ENCODE measurements at regions not wholly inside any gene's neighbourhood (a gene's known extent, or its start where the extent isn't known, plus 50 kb on each side); places are given as distances from the start of the nearest gene placed in this dataset.
"Not testable (repeated sequence)": the region's sequence is repeated elsewhere in the genome, so short reads cannot be mapped to it uniquely, and the experiment has no call there.

- Mint-ChIP-seq H3K4me3 (no peak overlapping the region), H3K36me3 (peaks cover 0 to under 1% (median 0%) of the 10 kb centered on the region in 3 donors), H3K27ac (no peak overlapping the region), H3K9me3 (peaks cover 0 to 2% (median 0%) of the 10 kb centered on the region in 6 donors), H3K4me1 (peaks cover 24 to 28% of the 10 kb centered on the region in 2 donors), H3K27me3 (ENCODE audit: low read depth in 3 of 3) (peaks cover 2 to 7% (median 6%) of the 10 kb centered on the region in 3 donors)
- DNase-seq: no peak
Observed at GRCh38 chr15:22240986-22241385, 160.7 kb downstream of the OR4M2 start.

GRCh38 chr15:22241451-22241850 lies 161.1 kb downstream of the OR4M2 start:
- no peak overlapping the region for H3K4me3 Mint-ChIP-seq
- DNase-seq: no peak

GRCh38 chr15:22242311-22242710 lies 162.0 kb downstream of the OR4M2 start:
- H3K36me3 Mint-ChIP-seq; DNase-seq; H3K4me3 Mint-ChIP-seq; H3K27me3 Mint-ChIP-seq (ENCODE audit: low read depth in 3 of 3); H3K9me3 Mint-ChIP-seq; H3K27ac Mint-ChIP-seq: not testable (repeated sequence)
- peaks cover 26 to 28% of the 10 kb centered on the region in 2 donors for H3K4me1 Mint-ChIP-seq

More at GRCh38 chr15:22241451-22241850, 161.1 kb downstream of the OR4M2 start:
- peaks cover 0 to 5% (median 3%) of the 10 kb centered on the region in 3 donors for H3K36me3 Mint-ChIP-seq
- H3K27me3 Mint-ChIP-seq (ENCODE audit: low read depth in 3 of 3): peaks cover 2 to 7% (median 4%) of the 10 kb centered on the region in 3 donors
- no peak overlapping the region for H3K27ac Mint-ChIP-seq
- peaks cover 0 to 2% (median 0%) of the 10 kb centered on the region in 6 donors for H3K9me3 Mint-ChIP-seq
- H3K4me1 Mint-ChIP-seq: peaks cover 26 to 28% of the 10 kb centered on the region in 2 donors

GRCh38 chr15:22243440-22244130 lies 163.3 kb downstream of the OR4M2 start:
- H3K27me3 Mint-ChIP-seq (ENCODE audit: low read depth in 3 of 3): peaks cover 0 to 4% (median 2%) of the 10 kb centered on the region in 3 donors
- peak overlapping the region in 2 of 6 donors; percentile 0 to 3 for H3K27ac Mint-ChIP-seq
- peaks cover 18 to 20% of the 10 kb centered on the region in 2 donors for H3K4me1 Mint-ChIP-seq
- DNase-seq: no peak
- H3K36me3 Mint-ChIP-seq: peaks cover 0 to 8% (median 6%) of the 10 kb centered on the region in 3 donors
- peaks cover 0 to 2% (median 0%) of the 10 kb centered on the region in 6 donors for H3K9me3 Mint-ChIP-seq
- no peak overlapping the region for H3K4me3 Mint-ChIP-seq

GRCh38 chr15:22249511-22249910 lies 169.2 kb downstream of the OR4M2 start:
- not testable (repeated sequence) for H3K27ac Mint-ChIP-seq; H3K36me3 Mint-ChIP-seq; DNase-seq; H3K27me3 Mint-ChIP-seq (ENCODE audit: low read depth in 3 of 3); H3K4me3 Mint-ChIP-seq; H3K9me3 Mint-ChIP-seq
- peaks cover 38 to 44% of the 10 kb centered on the region in 2 donors for H3K4me1 Mint-ChIP-seq

- not testable (repeated sequence) for H3K36me3 Mint-ChIP-seq, H3K4me3 Mint-ChIP-seq, DNase-seq, H3K9me3 Mint-ChIP-seq
- peaks cover 50 to 55% of the 10 kb centered on the region in 2 donors for H3K4me1 Mint-ChIP-seq
- peaks cover 4 to 16% (median 5%) of the 10 kb centered on the region in 3 donors for H3K27me3 Mint-ChIP-seq (ENCODE audit: low read depth in 3 of 3)
- H3K27ac Mint-ChIP-seq: peak overlapping the region in 4 of 6 donors; percentile 2 to 69 (median 50)
Observed at GRCh38 chr15:22250501-22251290, 170.4 kb downstream of the OR4M2 start.

GRCh38 chr15:22251422-22251821 lies 171.1 kb downstream of the OR4M2 start:
- H3K27ac Mint-ChIP-seq: peak overlapping the region; percentile 0 to 63 (median 10)
- no peaks in the 10 kb centered on the region for H3K9me3 Mint-ChIP-seq
- DNase-seq: no peak
- peaks cover 5 to 16% (median 6%) of the 10 kb centered on the region in 3 donors for H3K27me3 Mint-ChIP-seq (ENCODE audit: low read depth in 3 of 3)
- H3K36me3 Mint-ChIP-seq: peaks cover 0 to 5% (median 1%) of the 10 kb centered on the region in 3 donors
- peaks cover 56 to 61% of the 10 kb centered on the region in 2 donors for H3K4me1 Mint-ChIP-seq
- H3K4me3 Mint-ChIP-seq: peak overlapping the region in 1 of 5 donors; percentile 0

GRCh38 chr15:22252047-22252446 lies 171.7 kb downstream of the OR4M2 start:
- not testable (repeated sequence) for H3K36me3 Mint-ChIP-seq, H3K9me3 Mint-ChIP-seq, DNase-seq
- Mint-ChIP-seq H3K4me3 (peak overlapping the region in 4 of 5 donors; percentile 0 to 47 (median 16)), H3K4me1 (peaks cover 62 to 66% of the 10 kb centered on the region in 2 donors), H3K27me3 (ENCODE audit: low read depth in 3 of 3) (peaks cover 5 to 16% (median 7%) of the 10 kb centered on the region in 3 donors), H3K27ac (peak overlapping the region; percentile 0 to 73 (median 20))

- not testable (repeated sequence) for H3K9me3 Mint-ChIP-seq, DNase-seq, H3K36me3 Mint-ChIP-seq
- Mint-ChIP-seq H3K27ac (peak overlapping the region; percentile 0 to 91 (median 40)), H3K4me1 (peaks cover 65 to 66% of the 10 kb centered on the region in 2 donors), H3K4me3 (peak overlapping the region in 4 of 5 donors; percentile 0 to 47 (median 7)), H3K27me3 (ENCODE audit: low read depth in 3 of 3) (peaks cover 5 to 16% (median 7%) of the 10 kb centered on the region in 3 donors)
Observed at GRCh38 chr15:22252521-22252920, 172.2 kb downstream of the OR4M2 start.

- peak overlapping the region in 5 of 6 donors; percentile 16 to 91 (median 82) for H3K27ac Mint-ChIP-seq
- H3K36me3 Mint-ChIP-seq, H3K9me3 Mint-ChIP-seq, DNase-seq: not testable (repeated sequence)
- H3K4me3 Mint-ChIP-seq: peak overlapping the region in 4 of 5 donors; percentile 0 to 78 (median 46)
- H3K27me3 Mint-ChIP-seq (ENCODE audit: low read depth in 3 of 3): peaks cover 5 to 16% (median 7%) of the 10 kb centered on the region in 3 donors
- peaks cover 65 to 66% of the 10 kb centered on the region in 2 donors for H3K4me1 Mint-ChIP-seq
Observed at GRCh38 chr15:22253002-22253675, 172.8 kb downstream of the OR4M2 start.

GRCh38 chr15:22253676-22254408 lies 173.5 kb downstream of the OR4M2 start:
- peak overlapping the region; percentile 42 to 91 (median 82) for H3K27ac Mint-ChIP-seq
- peak; percentile 72 to 81 (median 74) for DNase-seq
- peaks cover 65 to 70% of the 10 kb centered on the region in 2 donors for H3K4me1 Mint-ChIP-seq
- no peaks in the 10 kb centered on the region for H3K36me3 Mint-ChIP-seq
- H3K9me3 Mint-ChIP-seq: no peaks in the 10 kb centered on the region
- H3K4me3 Mint-ChIP-seq: peak overlapping the region; percentile 40 to 81 (median 71)
- peaks cover 5 to 16% (median 7%) of the 10 kb centered on the region in 3 donors for H3K27me3 Mint-ChIP-seq (ENCODE audit: low read depth in 3 of 3)

GRCh38 chr15:22254409-22255045 lies 174.2 kb downstream of the OR4M2 start:
- DNase-seq: peak; percentile 29 to 43 (median 37)
- Mint-ChIP-seq H3K4me3 (peak overlapping the region; percentile 40 to 81 (median 71)), H3K27ac (peak overlapping the region; percentile 42 to 91 (median 82)), H3K4me1 (peaks cover 65 to 72% of the 10 kb centered on the region in 2 donors), H3K27me3 (ENCODE audit: low read depth in 3 of 3) (peaks cover 5 to 16% (median 8%) of the 10 kb centered on the region in 3 donors)
- not testable (repeated sequence) for H3K9me3 Mint-ChIP-seq, H3K36me3 Mint-ChIP-seq
